ENCODE measurements at regions not wholly inside any gene's neighbourhood (a gene's known extent, or its start where the extent isn't known, plus 50 kb on each side); places are given as distances from the start of the nearest gene placed in this dataset.

DNA sequence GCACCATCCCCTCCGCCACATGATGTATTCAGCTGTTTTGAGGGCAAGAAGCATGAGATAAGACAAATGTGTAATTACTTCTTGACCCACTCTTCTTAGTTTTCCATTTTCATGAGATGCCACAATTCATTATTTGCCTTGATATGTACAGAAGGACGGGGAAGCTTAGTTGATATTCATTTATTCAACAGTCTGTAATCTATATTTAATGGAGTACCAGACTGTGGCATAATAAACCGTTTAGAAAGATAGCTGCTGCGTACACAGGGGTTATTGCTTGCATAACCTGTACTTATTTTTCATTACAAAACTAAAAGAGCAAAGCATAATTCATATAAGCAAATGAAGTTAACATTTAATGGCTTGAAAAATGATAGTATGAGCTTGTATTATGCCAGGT is 466.4 kb upstream of the GYPC start:
- WGBS, 3 donors: 63 to 75% (median 66%) methylated on average over 4 of the region's 4 CpGs
- TF ChIP-seq POLR2A (IDR thresholded peaks at IDR 0.05) (no peak), EP300 (IDR thresholded peaks at IDR 0.05) (no peak)
- TF ChIP-seq, protein P1, sequence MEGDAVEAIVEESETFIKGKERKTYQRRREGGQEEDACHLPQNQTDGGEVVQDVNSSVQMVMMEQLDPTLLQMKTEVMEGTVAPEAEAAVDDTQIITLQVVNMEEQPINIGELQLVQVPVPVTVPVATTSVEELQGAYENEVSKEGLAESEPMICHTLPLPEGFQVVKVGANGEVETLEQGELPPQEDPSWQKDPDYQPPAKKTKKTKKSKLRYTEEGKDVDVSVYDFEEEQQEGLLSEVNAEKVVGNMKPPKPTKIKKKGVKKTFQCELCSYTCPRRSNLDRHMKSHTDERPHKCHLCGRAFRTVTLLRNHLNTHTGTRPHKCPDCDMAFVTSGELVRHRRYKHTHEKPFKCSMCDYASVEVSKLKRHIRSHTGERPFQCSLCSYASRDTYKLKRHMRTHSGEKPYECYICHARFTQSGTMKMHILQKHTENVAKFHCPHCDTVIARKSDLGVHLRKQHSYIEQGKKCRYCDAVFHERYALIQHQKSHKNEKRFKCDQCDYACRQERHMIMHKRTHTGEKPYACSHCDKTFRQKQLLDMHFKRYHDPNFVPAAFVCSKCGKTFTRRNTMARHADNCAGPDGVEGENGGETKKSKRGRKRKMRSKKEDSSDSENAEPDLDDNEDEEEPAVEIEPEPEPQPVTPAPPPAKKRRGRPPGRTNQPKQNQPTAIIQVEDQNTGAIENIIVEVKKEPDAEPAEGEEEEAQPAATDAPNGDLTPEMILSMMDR (IDR thresholded peaks at IDR 0.05): no peak
- H3K4me1 ChIP-seq (ENCODE audit: insufficient read depth): no peaks in the 10 kb centered on the region
- H3K9me3 ChIP-seq: no peaks in the 10 kb centered on the region
- no peaks in the 10 kb centered on the region for H3K27me3 ChIP-seq
- intact Hi-C loops (cut with DNase I): no loop called here
- no peak for DNase-seq
- no peak overlapping the region for H3K4me3 ChIP-seq
- no peaks in the 10 kb centered on the region for H3K36me3 ChIP-seq
- H3K27ac ChIP-seq: no peak overlapping the region

DNA sequence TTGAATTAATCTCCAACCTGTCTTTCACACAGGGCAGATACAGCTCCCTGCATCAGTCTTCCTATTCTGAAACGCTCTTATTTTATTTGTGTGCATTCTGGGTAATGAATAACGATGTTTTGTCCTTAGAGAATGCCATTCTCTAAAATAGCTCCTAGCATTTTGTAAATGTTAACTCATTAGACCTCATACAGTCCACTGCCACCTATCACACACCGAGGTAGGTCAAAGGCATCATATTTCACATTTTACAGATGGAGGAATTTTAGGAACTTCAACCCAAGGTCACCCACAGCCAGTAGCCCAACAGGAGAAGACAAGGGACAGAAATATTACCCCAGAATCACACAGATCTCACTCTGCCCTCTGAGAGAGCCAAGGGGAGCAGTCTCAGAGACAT is 455.4 kb upstream of the GYPC start:
- Histone ChIP-seq H3K27ac (no peak overlapping the region), H3K9me3 (no peaks in the 10 kb centered on the region), H3K4me1 (ENCODE audit: insufficient read depth) (no peaks in the 10 kb centered on the region), H3K36me3 (no peaks in the 10 kb centered on the region), H3K27me3 (no peaks in the 10 kb centered on the region), H3K4me3 (no peak overlapping the region)
- 8 to 28% (median 8%) methylated on average over 3 of the region's 3 CpGs for whole genome bisulfite sequencing, 3 donors
- intact Hi-C loops (cut with DNase I): no loop called here
- TF ChIP-seq POLR2A (IDR thresholded peaks at IDR 0.05): no peak
- no peak for TF ChIP-seq EP300 (IDR thresholded peaks at IDR 0.05)
- TF ChIP-seq, protein P1 (IDR thresholded peaks at IDR 0.05): no peak
- DNase-seq: no peak

DNA sequence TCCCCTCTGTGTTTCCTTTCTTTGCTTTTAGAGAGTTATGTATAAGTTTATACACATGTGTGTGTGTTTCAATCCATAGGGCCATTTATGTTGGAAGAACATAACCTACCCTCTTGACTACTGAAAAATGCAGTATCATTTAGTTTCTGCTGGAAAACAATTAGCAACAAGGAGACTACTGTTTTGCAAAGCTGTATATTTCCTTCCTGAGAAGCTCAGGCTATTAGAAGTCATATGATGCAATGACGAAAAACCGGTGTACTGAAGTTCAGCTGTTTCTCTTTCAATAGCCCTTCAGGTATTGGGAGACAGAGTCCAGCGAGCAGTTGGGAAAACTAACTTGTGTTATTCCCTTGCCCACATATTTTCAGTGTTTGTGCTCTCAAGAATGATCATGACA is 447.7 kb upstream of the GYPC start:
- Histone ChIP-seq H3K27ac (no peak overlapping the region), H3K27me3 (no peaks in the 10 kb centered on the region), H3K9me3 (no peaks in the 10 kb centered on the region), H3K36me3 (no peaks in the 10 kb centered on the region), H3K4me3 (no peak overlapping the region), H3K4me1 (ENCODE audit: insufficient read depth) (no peaks in the 10 kb centered on the region)
- WGBS, 3 donors: 85 to 89% (median 87%) methylated on average over 3 of the region's 3 CpGs
- no peak for DNase-seq
- TF ChIP-seq, protein P1 (IDR thresholded peaks at IDR 0.05): no peak
- TF ChIP-seq POLR2A (IDR thresholded peaks at IDR 0.05) (no peak), EP300 (IDR thresholded peaks at IDR 0.05) (no peak)
- intact Hi-C loops (cut with DNase I): no loop called here

DNA sequence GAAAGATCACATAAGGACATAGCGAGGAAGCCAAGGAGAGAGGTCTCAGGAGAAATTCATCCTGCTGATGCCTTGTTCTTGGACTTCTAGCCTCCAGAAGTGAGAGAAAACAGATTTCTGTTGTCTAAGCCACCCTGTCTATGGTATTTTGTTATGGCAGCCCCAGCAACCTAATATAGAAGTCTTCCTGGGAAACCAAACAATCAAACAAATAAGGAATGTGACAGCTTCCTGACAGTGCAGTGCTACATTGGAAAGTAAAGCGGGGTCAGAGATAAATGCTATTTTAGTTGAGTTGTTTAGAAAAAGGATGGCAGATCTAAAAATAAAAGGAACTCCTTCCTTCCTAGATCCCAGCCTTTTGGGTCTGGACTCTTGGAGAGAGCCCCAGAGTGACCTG is 443.2 kb upstream of the GYPC start:
- no peaks in the 10 kb centered on the region for H3K9me3 ChIP-seq
- intact Hi-C loops (cut with DNase I): no loop called here
- DNase-seq: no peak
- no peak overlapping the region for H3K4me3 ChIP-seq
- WGBS, 3 donors: 80 to 85% (median 83%) methylated on average over 2 of the region's 2 CpGs
- TF ChIP-seq, protein P1 (IDR thresholded peaks at IDR 0.05): no peak
- no peaks in the 10 kb centered on the region for H3K4me1 ChIP-seq (ENCODE audit: insufficient read depth)
- no peaks in the 10 kb centered on the region for H3K27me3 ChIP-seq
- H3K27ac ChIP-seq: no peak overlapping the region
- H3K36me3 ChIP-seq: no peaks in the 10 kb centered on the region

DNA sequence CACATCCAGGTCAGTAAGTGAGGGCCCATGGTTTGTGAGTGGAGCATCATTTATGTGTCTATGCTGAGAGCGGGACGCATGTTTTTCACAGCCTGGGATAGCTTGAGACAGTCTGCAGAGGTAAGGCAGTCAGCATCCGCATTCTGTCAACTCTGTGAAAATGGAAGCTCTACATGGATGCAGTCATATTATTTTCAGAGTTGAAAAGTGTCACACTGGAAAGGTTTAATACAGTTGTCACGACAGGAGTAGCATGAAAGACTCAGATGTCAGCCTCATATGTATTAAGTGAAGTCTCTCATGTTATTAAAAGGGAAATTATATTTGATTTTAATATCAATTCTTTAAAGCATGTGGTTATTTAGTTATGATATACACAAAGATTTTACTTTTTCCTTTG is 436.9 kb upstream of the GYPC start:
- no peaks in the 10 kb centered on the region for H3K36me3 ChIP-seq
- no peaks in the 10 kb centered on the region for H3K27me3 ChIP-seq
- intact Hi-C loops (cut with DNase I): no loop called here
- no peak for DNase-seq
- H3K9me3 ChIP-seq: no peaks in the 10 kb centered on the region
- no peaks in the 10 kb centered on the region for H3K4me1 ChIP-seq (ENCODE audit: insufficient read depth)
- no peak overlapping the region for H3K4me3 ChIP-seq
- H3K27ac ChIP-seq: no peak overlapping the region
- WGBS, 3 donors: 92 to 97% (median 92%) methylated on average over 4 of the region's 4 CpGs
- TF ChIP-seq, protein P1 (IDR thresholded peaks at IDR 0.05): no peak
- no peak for TF ChIP-seq POLR2A (IDR thresholded peaks at IDR 0.05)
- TF ChIP-seq EP300 (IDR thresholded peaks at IDR 0.05): no peak
